Kidney (tissue), 13 donors: ENCODE measurements at regions not wholly inside any gene's neighbourhood (a gene's known extent, or its start where the extent isn't known, plus 50 kb on each side); places are given as distances from the start of the nearest gene placed in this dataset.

Source experiments
- DNase-seq, 5 donors: peaks; one replicate each; pipeline ENCODE4 v3.0.0-alpha.2; 2013 to 2020
- FAIRE-seq: peaks from 2 replicates; lab custom pipeline; 2012; peaks lifted over from hg19 to GRCh38; lab: Jason Lieb, UNC
- H3K27ac ChIP-seq, 2 donors: one replicate each; pipeline ENCODE4 v1.7.0; 2013; ENCODE audit warnings: low read depth in 2 of 2, low read length in 2 of 2, inconsistent platforms in 1 of 2
- H3K27me3 ChIP-seq: one replicate; pipeline ENCODE4 v1.7.1; 2013; ENCODE audit warnings: low read length, inconsistent platforms; ENCODE audit not compliant: control insufficient read depth, insufficient read depth
- H3K36me3 ChIP-seq, 3 donors: one replicate each; pipeline versions ENCODE4 v1.7.0 to v1.7.1; 2013; ENCODE audit warnings: low read length in 3 of 3, control low read depth in 1 of 3, inconsistent platforms in 1 of 3; ENCODE audit not compliant: insufficient read depth in 3 of 3, control insufficient read depth in 2 of 3
- H3K4me1 ChIP-seq, 3 donors: one replicate each; pipeline versions ENCODE4 v1.7.0 to v1.7.1; 2013; ENCODE audit warnings: low read length in 3 of 3, inconsistent platforms in 1 of 3, low read depth in 1 of 3; ENCODE audit not compliant: control insufficient read depth in 2 of 3, insufficient read depth in 2 of 3
- H3K4me3 ChIP-seq, 3 donors: one replicate each; pipeline versions ENCODE4 v1.7.0 to v1.8.1; 2013; ENCODE audit warnings: low read length in 3 of 3, control low read depth in 1 of 3, inconsistent platforms in 1 of 3
- H3K9ac ChIP-seq, 3 donors: one replicate each; pipeline versions ENCODE4 v1.7.0 to v1.7.1; 2013; ENCODE audit warnings: low read length in 3 of 3, control low read depth in 1 of 3, inconsistent platforms in 1 of 3
- H3K9me3 ChIP-seq, 3 donors: one replicate each; pipeline versions ENCODE4 v1.7.0 to v1.7.1; 2013; ENCODE audit warnings: low read length in 3 of 3, control low read depth in 1 of 3, inconsistent platforms in 1 of 3; ENCODE audit not compliant: control insufficient read depth in 2 of 3, insufficient read depth in 1 of 3
- CTCF ChIP-seq: IDR thresholded peaks from 3 replicates; pipeline ENCODE4 v1.5.1; 2012; ENCODE audit warnings: mild to moderate bottlenecking, moderate library complexity, borderline replicate concordance; ENCODE audit not compliant: insufficient read depth; ENCODE audit errors: extremely low read depth
- intact Hi-C: fragments of 100-400 bp; cut with DNase I; formaldehyde crosslinking; loops from one replicate; pipeline ENCODE4 v1.11.1; 2022
- donor health status: control.
- donor health status: control.
- donor health status: control.
- donor health status: control.
- donor health status: control.
- donor health status: DM: yes; HTN: yes; CAD: no.
- donor health status: Normal renal cell carcinoma (clear cell type).

- intact Hi-C loops, result no loop called here
- Histone ChIP-seq H3K4me1 (no peaks in the 10 kb centered on the region), H3K4me3 (no peak overlapping the region), H3K9ac (no peak overlapping the region), H3K9me3 (no peaks in the 10 kb centered on the region), H3K36me3 (no peaks in the 10 kb centered on the region), H3K27ac (no peak overlapping the region), H3K27me3 (no peaks in the 10 kb centered on the region)
- TF ChIP-seq CTCF, result no peak
- no peak for FAIRE-seq
- DNase-seq, result no peak
Measured at GRCh38 chr20:47451602-47451904, 50.1 kb upstream of the NCOA3 start.
